HEK293 (cell line): ENCODE measurements at regions not wholly inside any gene's neighbourhood (a gene's known extent, or its start where the extent isn't known, plus 50 kb on each side); places are given as distances from the start of the nearest gene placed in this dataset.

Experiments
- CTCF ChIP-seq: fragments of 450-650 bp; formaldehyde crosslinking; IDR thresholded peaks from 2 replicates; pipeline ENCODE4 v1.5.1; 2016; ENCODE audit warnings: missing biosample characterization, missing genetic modification characterization
- ZNF501 ChIP-seq: fragments of 450-650 bp; formaldehyde crosslinking; IDR thresholded peaks from 2 replicates; pipeline ENCODE4 v1.5.1; 2016; ENCODE audit warnings: missing biosample characterization, missing genetic modification characterization
- ZNF514 ChIP-seq: fragments of 450-650 bp; formaldehyde crosslinking; IDR thresholded peaks from 2 replicates; pipeline ENCODE4 v1.5.1; 2016; ENCODE audit warnings: missing biosample characterization, missing genetic modification characterization
- ZNF585B ChIP-seq: fragments of 450-650 bp; formaldehyde crosslinking; IDR thresholded peaks from 2 replicates; pipeline ENCODE4 v1.5.1; 2016; ENCODE audit warnings: missing biosample characterization, missing genetic modification characterization

- TF ChIP-seq ZNF514 (tag by site-specific recombination), result no peak
- TF ChIP-seq ZNF501 (tag by site-specific recombination), result no peak
- TF ChIP-seq CTCF (tag by site-specific recombination), result no peak
- no peak for TF ChIP-seq ZNF585B (tag by site-specific recombination)
These were observed 722.4 kb downstream of the NOVA1 start for GRCh38 chr14:25875475-25875874.
